NCI-H446 treated with DMSO at 0.1 percent for 48 hours (cell line): ENCODE measurements at regions not wholly inside any gene's neighbourhood (a gene's known extent, or its start where the extent isn't known, plus 50 kb on each side); places are given as distances from the start of the nearest gene placed in this dataset.
A peak's percentile ranks its signal among the peaks of the same experiment; 100 is the strongest.

Experiments used
- DNase-seq: peaks from one replicate; lab custom pipeline; 2025; lab: John Stamatoyannopoulos, UW

DNA sequence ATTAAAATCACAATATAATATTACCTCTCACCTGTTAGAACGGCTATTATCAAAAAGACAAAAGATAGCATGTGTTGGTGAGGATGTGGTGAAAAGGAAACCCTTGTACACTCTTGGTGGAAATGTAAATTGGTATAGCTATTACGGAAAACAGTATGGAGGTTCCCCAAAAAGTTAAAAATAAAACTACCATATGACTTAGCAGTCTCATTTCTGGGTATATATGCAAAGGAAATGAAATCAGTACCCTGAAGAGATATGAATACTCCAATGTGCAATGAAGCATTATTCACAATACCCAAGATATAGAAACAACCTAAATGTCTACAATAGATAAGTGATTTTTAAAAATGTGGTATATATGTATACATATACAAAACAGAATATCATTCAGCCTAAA is 199.9 kb downstream of the SNX18 start:
- DNase-seq = no peak

DNA sequence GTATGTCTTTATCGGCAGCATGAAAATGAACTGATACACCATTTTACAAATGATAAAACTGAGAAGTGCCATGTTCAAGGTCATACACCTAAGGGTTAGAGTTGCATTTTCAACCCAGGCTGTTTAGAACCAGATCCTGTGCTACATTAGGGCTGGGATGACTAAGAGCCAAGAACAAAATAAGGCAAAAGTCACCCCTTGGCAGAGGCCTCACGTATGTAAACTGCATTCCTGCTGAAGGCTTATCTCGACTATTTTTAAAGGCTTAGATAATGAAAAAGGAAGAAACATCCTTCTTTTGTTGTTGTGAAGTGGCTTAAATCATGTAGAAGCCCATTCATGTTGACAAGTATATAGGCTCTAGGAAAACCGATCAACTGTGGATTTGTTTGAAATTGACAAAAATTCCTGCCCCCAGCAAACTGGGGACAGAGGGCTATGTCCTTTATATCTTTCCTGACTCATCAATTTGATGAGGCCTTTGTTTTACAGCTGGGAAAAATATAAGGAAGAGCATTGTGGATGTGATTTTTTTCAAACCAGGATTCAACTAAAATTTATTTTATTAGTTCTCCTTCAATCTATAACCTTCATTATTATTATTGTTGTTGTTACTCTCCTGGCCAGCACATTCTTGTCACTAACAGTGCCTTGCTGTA is 196.5 kb downstream of the SNX18 start:
- no peak for DNase-seq

DNA sequence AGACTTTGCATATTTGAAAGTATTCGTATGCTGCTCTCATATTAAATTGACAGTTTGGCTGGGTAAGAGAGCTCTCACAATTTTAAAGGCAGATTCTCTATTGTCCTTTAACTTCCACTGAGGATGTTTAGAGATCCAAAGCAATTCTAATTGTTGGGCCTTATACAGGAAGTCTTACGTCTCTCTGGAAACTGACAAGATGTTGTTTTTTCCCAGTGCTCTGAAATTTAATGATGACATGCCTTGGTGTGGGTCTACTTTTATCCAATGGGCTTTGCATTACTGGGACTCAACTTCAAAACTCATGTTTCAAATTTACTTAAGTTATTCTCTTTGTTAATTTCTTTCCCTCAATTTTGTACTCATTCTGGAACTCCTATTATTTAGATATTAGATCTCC is 191.5 kb downstream of the SNX18 start:
- no peak for DNase-seq

DNA sequence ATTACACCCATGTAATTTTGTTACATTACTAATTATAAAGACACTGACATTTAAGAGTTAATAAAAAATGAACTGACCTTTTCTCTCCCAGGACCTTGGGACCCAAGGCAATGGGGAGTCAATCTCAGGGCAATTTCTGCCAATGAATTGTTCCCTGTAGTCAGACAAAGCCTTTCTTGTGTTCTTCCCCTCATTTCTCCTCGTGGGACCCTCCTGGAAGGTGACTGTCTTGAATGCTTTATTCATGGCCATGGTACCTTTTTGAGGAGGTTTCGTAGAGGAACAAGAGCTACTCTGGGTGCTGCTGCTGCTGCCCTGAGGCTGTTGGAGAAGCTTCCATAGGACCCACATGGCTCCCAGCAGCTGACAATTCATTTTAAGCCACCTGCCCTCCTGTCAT is 190.3 kb downstream of the SNX18 start:
- DNase-seq = no peak

GRCh38 chr5:54705994-54706653 is 188.6 kb downstream of the SNX18 start:
- DNase-seq = no peak

- no peak for DNase-seq
Observed at GRCh38 chr5:54704825-54705224, 187.3 kb downstream of the SNX18 start.

DNA sequence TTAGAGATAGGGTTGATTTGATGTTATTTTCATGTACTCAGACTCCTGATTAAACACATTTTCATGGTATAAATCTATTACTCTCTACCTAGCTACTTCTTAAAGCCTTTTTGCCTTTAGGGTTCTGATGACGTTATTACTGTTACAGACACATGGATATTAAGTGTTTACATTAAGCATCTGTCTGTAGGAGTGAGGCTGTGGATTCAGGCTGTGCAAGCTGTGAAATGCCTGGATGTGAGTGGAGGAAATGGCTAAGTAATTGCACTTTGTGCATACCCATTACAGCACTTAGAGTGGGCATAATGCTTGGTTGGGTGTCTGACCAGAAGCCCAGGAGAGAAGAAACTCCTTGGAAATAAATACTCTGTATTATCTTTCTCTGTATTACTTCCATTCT is 186.8 kb downstream of the SNX18 start:
- DNase-seq = no peak

GRCh38 chr5:54703565-54704255 is 186.2 kb downstream of the SNX18 start:
- DNase-seq = no peak

GRCh38 chr5:54703133-54703532 is 185.6 kb downstream of the SNX18 start:
- DNase-seq = no peak

- DNase-seq = no peak
Observed at GRCh38 chr5:54702470-54702869, 184.9 kb downstream of the SNX18 start.

- no peak for DNase-seq
Observed at GRCh38 chr5:54700986-54701578, 183.5 kb downstream of the SNX18 start.

GRCh38 chr5:54696931-54697330 is 179.4 kb downstream of the SNX18 start:
- DNase-seq = peak; percentile 19

- no peak for DNase-seq
Observed at GRCh38 chr5:54696346-54696745, 178.8 kb downstream of the SNX18 start.

- DNase-seq = no peak
Observed at GRCh38 chr5:54695198-54695966, 177.8 kb downstream of the SNX18 start.

- peak; percentile 85 for DNase-seq
Observed at GRCh38 chr5:54693936-54694657, 176.5 kb downstream of the SNX18 start.

GRCh38 chr5:54692631-54693030 is 175.1 kb downstream of the SNX18 start:
- no peak for DNase-seq

DNA sequence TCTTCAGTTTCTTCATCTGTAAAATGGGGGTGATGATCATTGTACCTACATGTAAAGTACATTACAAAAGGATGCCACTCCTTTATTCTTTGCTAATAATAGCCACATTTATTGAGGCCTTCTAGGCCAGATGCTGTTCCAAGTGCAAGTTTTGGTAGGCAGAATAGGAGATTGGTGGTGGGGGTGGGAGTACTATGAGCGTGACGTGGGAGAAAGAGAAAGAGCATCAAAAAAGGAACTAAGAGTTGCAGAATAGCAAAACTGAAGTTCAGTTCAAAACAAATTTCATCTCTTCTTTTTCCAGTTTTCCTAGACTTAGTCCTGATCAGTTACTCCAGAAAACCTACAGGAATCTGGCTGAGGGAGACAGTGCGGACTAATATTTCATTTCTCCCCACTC is 174.1 kb downstream of the SNX18 start:
- DNase-seq = no peak

- no peak for DNase-seq
Observed at GRCh38 chr5:54689411-54690251, 172.1 kb downstream of the SNX18 start.

GRCh38 chr5:54680998-54681397 is 163.4 kb downstream of the SNX18 start:
- DNase-seq = no peak

DNA sequence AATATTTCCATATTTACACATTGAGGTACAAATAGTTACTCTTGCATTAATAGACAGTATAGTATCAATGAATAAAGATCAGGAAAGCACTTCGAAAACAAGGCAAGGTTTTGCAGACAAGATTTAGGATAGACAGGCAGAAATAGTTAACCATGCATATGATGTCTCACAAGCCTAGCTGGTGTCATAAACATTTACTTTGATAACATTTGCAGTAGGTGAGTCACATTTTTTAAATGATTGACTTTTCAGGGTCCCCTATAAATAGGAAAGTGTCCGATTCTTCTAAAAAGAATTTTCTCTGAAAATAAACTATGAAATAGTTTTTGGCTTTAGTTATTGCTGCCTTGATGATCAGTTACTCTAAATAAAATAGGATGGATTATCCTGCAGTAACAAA is 162.1 kb downstream of the SNX18 start:
- no peak for DNase-seq

- DNase-seq = peak; percentile 14
Observed at GRCh38 chr5:54678737-54679136, 161.2 kb downstream of the SNX18 start.
